ENCODE measurements at regions not wholly inside any gene's neighbourhood (a gene's known extent, or its start where the extent isn't known, plus 50 kb on each side); places are given as distances from the start of the nearest gene placed in this dataset.

- H3K9me3 ChIP-seq (ENCODE audit: control insufficient read depth, insufficient read depth, low read length) = no peaks in the 10 kb centered on the region
- H3K79me2 ChIP-seq (ENCODE audit: control insufficient read depth, low read length) = no peaks in the 10 kb centered on the region
- no peaks in the 10 kb centered on the region for H3K36me3 ChIP-seq (ENCODE audit: control insufficient read depth, low read length)
- H3K27ac ChIP-seq (ENCODE audit: low read depth, low read length) = no peak overlapping the region
- no peak for TF ChIP-seq EZH2phosphoT487 (IDR thresholded peaks at IDR 0.05; ENCODE audit: borderline replicate concordance, low read length)
- TF ChIP-seq, protein P1, sequence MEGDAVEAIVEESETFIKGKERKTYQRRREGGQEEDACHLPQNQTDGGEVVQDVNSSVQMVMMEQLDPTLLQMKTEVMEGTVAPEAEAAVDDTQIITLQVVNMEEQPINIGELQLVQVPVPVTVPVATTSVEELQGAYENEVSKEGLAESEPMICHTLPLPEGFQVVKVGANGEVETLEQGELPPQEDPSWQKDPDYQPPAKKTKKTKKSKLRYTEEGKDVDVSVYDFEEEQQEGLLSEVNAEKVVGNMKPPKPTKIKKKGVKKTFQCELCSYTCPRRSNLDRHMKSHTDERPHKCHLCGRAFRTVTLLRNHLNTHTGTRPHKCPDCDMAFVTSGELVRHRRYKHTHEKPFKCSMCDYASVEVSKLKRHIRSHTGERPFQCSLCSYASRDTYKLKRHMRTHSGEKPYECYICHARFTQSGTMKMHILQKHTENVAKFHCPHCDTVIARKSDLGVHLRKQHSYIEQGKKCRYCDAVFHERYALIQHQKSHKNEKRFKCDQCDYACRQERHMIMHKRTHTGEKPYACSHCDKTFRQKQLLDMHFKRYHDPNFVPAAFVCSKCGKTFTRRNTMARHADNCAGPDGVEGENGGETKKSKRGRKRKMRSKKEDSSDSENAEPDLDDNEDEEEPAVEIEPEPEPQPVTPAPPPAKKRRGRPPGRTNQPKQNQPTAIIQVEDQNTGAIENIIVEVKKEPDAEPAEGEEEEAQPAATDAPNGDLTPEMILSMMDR (IDR thresholded peaks at IDR 0.05; ENCODE audit: low read depth, low read length, poor library complexity, severe bottlenecking) = no peak
- no peaks in the 10 kb centered on the region for H4K20me1 ChIP-seq (ENCODE audit: control insufficient read depth, insufficient read depth, low read depth, low read length)
- no peaks in the 10 kb centered on the region for H3K4me1 ChIP-seq (ENCODE audit: control insufficient read depth, low read length)
- H3K4me3 ChIP-seq (ENCODE audit: low read length) = no peak overlapping the region
- no peaks in the 10 kb centered on the region for H3F3A ChIP-seq (ENCODE audit: control insufficient read depth, insufficient read depth)
- H3K9me2 ChIP-seq (replicated peaks; ENCODE audit: control insufficient read depth, low read length) = no peaks in the 10 kb centered on the region
- H3K27me3 ChIP-seq (ENCODE audit: control insufficient read depth, low read length) = no peaks in the 10 kb centered on the region
- H3K4me2 ChIP-seq (ENCODE audit: low read length) = no peak overlapping the region
Observed at GRCh38 chr2:211258646-211259335, 702.4 kb downstream of the CPS1 start.

DNA sequence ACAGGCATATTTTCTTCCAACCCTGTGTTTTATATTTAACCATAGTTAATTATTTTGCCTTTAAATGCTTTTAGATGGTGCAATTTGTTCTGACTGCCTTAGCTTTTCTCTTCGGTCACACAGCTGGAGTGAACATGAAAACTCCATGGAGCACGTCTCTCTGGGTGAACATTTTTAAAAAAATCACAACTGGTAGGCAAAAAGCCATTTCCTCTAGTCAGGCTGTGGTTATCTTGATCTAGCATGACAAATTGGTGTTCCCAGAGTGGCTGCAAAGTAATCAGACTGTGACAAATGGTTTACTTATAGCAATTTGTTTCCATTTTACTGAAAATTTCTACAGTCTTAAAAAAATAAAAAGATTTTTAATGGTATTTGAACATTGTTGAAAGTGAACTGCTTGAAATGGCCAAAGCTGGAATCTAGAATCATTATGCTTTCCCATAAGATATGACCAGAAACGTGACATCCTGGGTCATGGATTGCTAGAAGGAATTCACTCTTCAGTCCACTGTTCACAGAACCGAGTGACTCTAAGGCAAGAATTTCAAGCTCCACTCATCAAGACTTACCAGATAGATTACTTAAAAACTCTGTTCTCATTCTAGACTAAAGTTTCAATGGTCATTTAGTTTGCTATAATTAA is 703.6 kb downstream of the CPS1 start:
- H3F3A ChIP-seq (ENCODE audit: control insufficient read depth, insufficient read depth) = no peaks in the 10 kb centered on the region
- no peaks in the 10 kb centered on the region for H3K4me1 ChIP-seq (ENCODE audit: control insufficient read depth, low read length)
- H3K79me2 ChIP-seq (ENCODE audit: control insufficient read depth, low read length) = no peaks in the 10 kb centered on the region
- no peaks in the 10 kb centered on the region for H3K36me3 ChIP-seq (ENCODE audit: control insufficient read depth, low read length)
- no peaks in the 10 kb centered on the region for H4K20me1 ChIP-seq (ENCODE audit: control insufficient read depth, insufficient read depth, low read depth, low read length)
- H3K9me2 ChIP-seq (replicated peaks; ENCODE audit: control insufficient read depth, low read length) = no peaks in the 10 kb centered on the region
- no peaks in the 10 kb centered on the region; the same call in 1 of the 2 replicates for H3K9me3 ChIP-seq (ENCODE audit: control insufficient read depth, insufficient read depth, low read length)
- H3K27me3 ChIP-seq (ENCODE audit: control insufficient read depth, low read length) = no peaks in the 10 kb centered on the region
- no peak overlapping the region for H3K4me3 ChIP-seq (ENCODE audit: low read length)
- H3K27ac ChIP-seq (ENCODE audit: low read depth, low read length) = no peak overlapping the region
- TF ChIP-seq, protein P1 (IDR thresholded peaks at IDR 0.05; ENCODE audit: low read depth, low read length, poor library complexity, severe bottlenecking) = no peak
- TF ChIP-seq EZH2phosphoT487 (IDR thresholded peaks at IDR 0.05; ENCODE audit: borderline replicate concordance, low read length) = no peak
- H3K4me2 ChIP-seq (ENCODE audit: low read length) = no peak overlapping the region

- TF ChIP-seq, protein P1 (IDR thresholded peaks at IDR 0.05; ENCODE audit: low read depth, low read length, poor library complexity, severe bottlenecking) = no peak
- TF ChIP-seq EZH2phosphoT487 (IDR thresholded peaks at IDR 0.05; ENCODE audit: borderline replicate concordance, low read length) = no peak
- no peak overlapping the region for H3K4me2 ChIP-seq (ENCODE audit: low read length)
- no peaks in the 10 kb centered on the region for H3K4me1 ChIP-seq (ENCODE audit: control insufficient read depth, low read length)
- no peaks in the 10 kb centered on the region for H3K9me2 ChIP-seq (replicated peaks; ENCODE audit: control insufficient read depth, low read length)
- no peak overlapping the region for H3K4me3 ChIP-seq (ENCODE audit: low read length)
- no peaks in the 10 kb centered on the region for H4K20me1 ChIP-seq (ENCODE audit: control insufficient read depth, insufficient read depth, low read depth, low read length)
- H3F3A ChIP-seq (ENCODE audit: control insufficient read depth, insufficient read depth) = no peaks in the 10 kb centered on the region
- H3K36me3 ChIP-seq (ENCODE audit: control insufficient read depth, low read length) = no peaks in the 10 kb centered on the region
- no peak overlapping the region for H3K27ac ChIP-seq (ENCODE audit: low read depth, low read length)
- no peaks in the 10 kb centered on the region for H3K27me3 ChIP-seq (ENCODE audit: control insufficient read depth, low read length)
- no peaks in the 10 kb centered on the region for H3K79me2 ChIP-seq (ENCODE audit: control insufficient read depth, low read length)
- H3K9me3 ChIP-seq (ENCODE audit: control insufficient read depth, insufficient read depth, low read length) = no peaks in the 10 kb centered on the region
Observed at GRCh38 chr2:211270257-211270656, 713.9 kb downstream of the CPS1 start.
